Pancreas (tissue), 10 donors: ENCODE measurements at regions not wholly inside any gene's neighbourhood (a gene's known extent, or its start where the extent isn't known, plus 50 kb on each side); places are given as distances from the start of the nearest gene placed in this dataset.

Source experiments
- ATAC-seq, 4 donors: fragments of 200-7000 bp; cut with Tn5 transposase; one replicate each; pipeline versions ENCODE4 v1.8.0 to v1.9.1; 2020; ENCODE audit warnings: mild to moderate bottlenecking in 4 of 4, moderate library complexity in 4 of 4
- DNase-seq, 6 donors: peaks; one replicate each; pipeline ENCODE4 v3.0.0-alpha.2; 2020
- FAIRE-seq: peaks from 2 replicates; lab custom pipeline; 2012; peaks lifted over from hg19 to GRCh38; lab: Jason Lieb, UNC
- H3K27ac ChIP-seq, 4 donors: fragments of 200-600 bp; sonication (generic); 1 replicate in 3 of 4; 2 replicates in 1 of 4; pipeline versions ENCODE4 v1.5.0 to v1.8.0; 2020
- H3K27me3 ChIP-seq, 4 donors: fragments of 200-600 bp; one replicate each; pipeline ENCODE4 v1.8.0; 2021
- H3K36me3 ChIP-seq, 3 donors: fragments of 200-600 bp; sonication (generic) in 1 of 3; one replicate each; pipeline versions ENCODE4 v1.5.0 to v1.8.0; 2020 to 2021
- H3K4me1 ChIP-seq, 3 donors: fragments of 200-600 bp; one replicate each; pipeline ENCODE4 v1.8.0; 2021
- H3K4me3 ChIP-seq, 4 donors: fragments of 200-600 bp; sonication (generic) in 2 of 4; one replicate each; pipeline versions ENCODE4 v1.5.0 to v1.8.0; 2020 to 2021
- H3K9me3 ChIP-seq, 4 donors: fragments of 200-600 bp; one replicate each; pipeline ENCODE4 v1.8.0; 2021
- WGBS, 2 donors: extraction: QIAGEN DNeasy Blood & Tissue Kit; methylation state at CpG; one replicate each; pipeline ENCODE4 v1.1.7; 2013; 5-methylcytosine and 5-hydroxymethylcytosine counted together
- intact Hi-C, 3 donors: fragments of 100-400 bp; cut with DNase I; formaldehyde crosslinking; loops; one replicate each; pipeline versions ENCODE4 v1.11.1 to v1.14.2; 2022
- TF ChIP-seq, protein P1 (sequence below), 4 donors: fragments of 200-600 bp; sonication (generic) in 3 of 4; IDR thresholded peaks; one replicate each; pipeline versions ENCODE4 v1.5.0 to v1.8.0; 2021; ENCODE audit warnings: antibody characterized with exemption in 4 of 4
- donor health status: healthy with polysubstance abuse.
- donor health status: DM: no; HTN: no; CAD: no; lungs with moderate emphysema.
- donor health status: DM: no; HTN: no; CAD: no.
- donor health status: control.
- donor health status: control.
- donor health status: Bipolar disorder and iron deficiency.
- donor health status: DM: yes; HTN: yes; CAD: no.
- donor health status: DM: no; HTN: no; CAD: no.
- donor health status: DM: no; HTN: no; CAD: no.
- donor health status: DM: yes; HTN: yes; CAD: no.

DNA sequence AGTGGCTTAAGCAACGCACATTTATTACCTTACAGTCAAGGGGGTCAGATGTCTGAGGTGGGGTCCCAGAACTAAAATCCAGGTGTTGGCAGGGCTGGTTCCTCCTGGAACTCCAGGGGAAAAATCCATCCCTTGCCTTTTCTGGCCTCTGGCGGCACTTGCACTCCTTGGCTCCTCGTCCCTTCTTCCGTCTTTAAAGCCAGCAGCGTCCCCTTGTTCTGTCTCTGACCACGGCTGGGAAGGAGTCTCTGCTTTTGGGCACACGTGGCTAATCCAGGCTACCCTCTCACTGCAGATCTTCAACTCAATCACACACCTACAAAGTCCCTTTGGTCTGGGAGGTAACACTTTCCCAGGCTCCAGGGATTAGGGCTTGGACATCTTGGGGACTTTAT, 73.5 kb upstream of the WNT7B start:
- H3K4me1 ChIP-seq, result peaks cover 51 to 64% (median 58%) of the 10 kb centered on the region in 3 donors
- peak overlapping the region; percentile 65 to 99 (median 98) for H3K27ac ChIP-seq

GRCh38 chr22:46050916-46051614, 74.1 kb upstream of the WNT7B start:
- TF ChIP-seq, protein P1, sequence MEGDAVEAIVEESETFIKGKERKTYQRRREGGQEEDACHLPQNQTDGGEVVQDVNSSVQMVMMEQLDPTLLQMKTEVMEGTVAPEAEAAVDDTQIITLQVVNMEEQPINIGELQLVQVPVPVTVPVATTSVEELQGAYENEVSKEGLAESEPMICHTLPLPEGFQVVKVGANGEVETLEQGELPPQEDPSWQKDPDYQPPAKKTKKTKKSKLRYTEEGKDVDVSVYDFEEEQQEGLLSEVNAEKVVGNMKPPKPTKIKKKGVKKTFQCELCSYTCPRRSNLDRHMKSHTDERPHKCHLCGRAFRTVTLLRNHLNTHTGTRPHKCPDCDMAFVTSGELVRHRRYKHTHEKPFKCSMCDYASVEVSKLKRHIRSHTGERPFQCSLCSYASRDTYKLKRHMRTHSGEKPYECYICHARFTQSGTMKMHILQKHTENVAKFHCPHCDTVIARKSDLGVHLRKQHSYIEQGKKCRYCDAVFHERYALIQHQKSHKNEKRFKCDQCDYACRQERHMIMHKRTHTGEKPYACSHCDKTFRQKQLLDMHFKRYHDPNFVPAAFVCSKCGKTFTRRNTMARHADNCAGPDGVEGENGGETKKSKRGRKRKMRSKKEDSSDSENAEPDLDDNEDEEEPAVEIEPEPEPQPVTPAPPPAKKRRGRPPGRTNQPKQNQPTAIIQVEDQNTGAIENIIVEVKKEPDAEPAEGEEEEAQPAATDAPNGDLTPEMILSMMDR (IDR thresholded peaks at IDR 0.05), result no peak
- no peak for ATAC-seq
- Histone ChIP-seq H3K36me3 (no peaks in the 10 kb centered on the region), H3K4me1 (peaks cover 56 to 69% (median 64%) of the 10 kb centered on the region in 3 donors), H3K27me3 (no peaks in the 10 kb centered on the region), H3K4me3 (no peak overlapping the region), H3K9me3 (no peaks in the 10 kb centered on the region), H3K27ac (peak overlapping the region; percentile 92 to 99 (median 98))
- 76 to 84% methylated on average over 11 of the region's 11 CpGs for WGBS, 2 donors
- intact Hi-C loops, result no loop called here
- DNase-seq, result peak in 3 of 6 donors; percentile 7 to 58 (median 34)
- FAIRE-seq, result no peak

More for the DNA sequence above, 73.5 kb upstream of the WNT7B start:
- intact Hi-C loops, result no loop called here
- TF ChIP-seq, protein P1 (IDR thresholded peaks at IDR 0.05), result no peak
- FAIRE-seq (no peak), DNase-seq (peak in 2 of 6 donors; percentile 6 to 13), ATAC-seq (no peak)
- no peaks in the 10 kb centered on the region for H3K27me3 ChIP-seq
- no peaks in the 10 kb centered on the region for H3K9me3 ChIP-seq
- H3K4me3 ChIP-seq, result no peak overlapping the region
- 65 to 79% methylated on average over 7 of the region's 7 CpGs for WGBS, 2 donors
- no peaks in the 10 kb centered on the region for H3K36me3 ChIP-seq

GRCh38 chr22:46051646-46052045, 74.7 kb upstream of the WNT7B start:
- intact Hi-C loops, result no loop called here
- DNase-seq (peak in 2 of 6 donors; percentile 6 to 14), FAIRE-seq (no peak), ATAC-seq (no peak)
- Histone ChIP-seq H3K27me3 (no peaks in the 10 kb centered on the region), H3K27ac (peak overlapping the region; percentile 92 to 99 (median 98)), H3K4me3 (no peak overlapping the region), H3K4me1 (peaks cover 57 to 69% (median 66%) of the 10 kb centered on the region in 3 donors), H3K36me3 (no peaks in the 10 kb centered on the region), H3K9me3 (no peaks in the 10 kb centered on the region)
- TF ChIP-seq, protein P1 (IDR thresholded peaks at IDR 0.05), result no peak
- 75 to 78% methylated on average over 8 of the region's 8 CpGs for WGBS, 2 donors

DNA sequence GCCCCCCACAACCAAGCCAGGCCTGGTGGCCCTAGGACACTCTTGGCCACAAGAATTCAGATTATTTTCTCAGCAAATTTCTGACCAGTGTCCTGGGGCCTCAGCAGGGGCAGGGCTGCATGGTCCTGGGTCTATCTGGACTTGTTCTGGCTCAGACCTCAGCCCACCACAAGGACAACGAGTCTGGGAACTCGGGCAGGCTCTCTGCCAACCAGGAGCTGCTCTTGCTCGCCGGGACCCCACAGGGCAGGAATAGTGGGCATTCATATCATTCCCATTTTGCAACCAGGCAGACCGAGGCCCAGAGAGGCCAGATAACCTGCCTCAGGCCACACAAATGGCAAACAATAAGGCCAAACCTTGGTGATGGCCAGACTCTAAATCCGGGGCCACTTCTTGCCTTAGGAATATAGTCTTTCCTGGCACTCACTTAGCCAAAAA, 75.4 kb upstream of the WNT7B start:
- H3K9me3 ChIP-seq, result no peaks in the 10 kb centered on the region
- intact Hi-C loops, result no loop called here
- no peaks in the 10 kb centered on the region for H3K36me3 ChIP-seq
- TF ChIP-seq, protein P1 (IDR thresholded peaks at IDR 0.05), result no peak
- peaks cover 62 to 72% (median 69%) of the 10 kb centered on the region in 3 donors for H3K4me1 ChIP-seq
- no peaks in the 10 kb centered on the region for H3K27me3 ChIP-seq
- DNase-seq, result peak in 4 of 6 donors; percentile 33 to 70 (median 56)
- no peak for ATAC-seq
- WGBS, 2 donors, result 8 to 10% methylated on average over 6 of the region's 6 CpGs
- H3K27ac ChIP-seq, result peak overlapping the region; percentile 92 to 99 (median 98)
- no peak for FAIRE-seq
- H3K4me3 ChIP-seq, result peak overlapping the region in 3 of 4 donors; percentile 71 to 78 (median 75)
